WTC11 (cell line): ENCODE measurements at regions not wholly inside any gene's neighbourhood (a gene's known extent, or its start where the extent isn't known, plus 50 kb on each side); places are given as distances from the start of the nearest gene placed in this dataset.

Experiments used
- ATAC-seq: fragments of 200-7000 bp; cut with Tn5 transposase; 2 replicates; pipeline ENCODE4 v1.10.0; 2021; ENCODE audit warnings: mild to moderate bottlenecking, moderate library complexity
- CTCF ChIA-PET: fragments of 300-600 bp; sonication (Branson Sonifier 250); formaldehyde crosslinking; loops from one replicate; lab custom pipeline; 2021; ENCODE audit warnings: antibody characterized with exemption; lab: Charles Lee
- POLR2A ChIA-PET: fragments of 350-600 bp; sonication (Branson Sonifier 250); formaldehyde crosslinking; loops from one replicate; lab custom pipeline; 2021; ENCODE audit warnings: antibody characterized with exemption; lab: Charles Lee
- DNase-seq: peaks from one replicate; pipeline ENCODE4 v3.0.0; 2021; ENCODE audit warnings: low spot score
- H3K27ac Mint-ChIP-seq: 2 replicates; pipeline ENCODE4 v1.8.0; 2021; ENCODE audit warnings: mixed read lengths
- H3K27me3 Mint-ChIP-seq: 2 replicates; pipeline ENCODE4 v1.8.0; 2021; ENCODE audit warnings: low read depth, mild to moderate bottlenecking, moderate library complexity, mixed read lengths
- H3K36me3 Mint-ChIP-seq: 2 replicates; pipeline ENCODE4 v1.8.0; 2021; ENCODE audit warnings: mixed read lengths
- H3K4me1 Mint-ChIP-seq: 2 replicates; pipeline ENCODE4 v1.8.0; 2022; ENCODE audit warnings: mixed read lengths
- H3K4me3 Mint-ChIP-seq: 2 replicates; pipeline ENCODE4 v1.8.0; 2021; ENCODE audit warnings: mild to moderate bottlenecking, moderate library complexity, mixed read lengths
- H3K9me3 Mint-ChIP-seq: 2 replicates; pipeline ENCODE4 v1.8.0; 2021; ENCODE audit warnings: mixed read lengths
- ELF4 ChIP-seq: sonication (generic); formaldehyde crosslinking; IDR thresholded peaks from 2 replicates; pipeline ENCODE4 v1.8.1; 2022; ENCODE audit warnings: low read depth, mild to moderate bottlenecking, moderate library complexity, missing genetic modification reagents
- EMX1 ChIP-seq: fragments of 250-450 bp; sonication (Bioruptor Pico); IDR thresholded peaks from 2 replicates; pipeline ENCODE4 v1.8.0; 2021; ENCODE audit warnings: mild to moderate bottlenecking
- FOXJ3 ChIP-seq: sonication (generic); formaldehyde crosslinking; IDR thresholded peaks from 2 replicates; pipeline ENCODE4 v1.9.0; 2021; ENCODE audit warnings: missing genetic modification reagents, mild to moderate bottlenecking, borderline replicate concordance
- GRHL2 ChIP-seq: fragments of 250-450 bp; sonication (Bioruptor Pico); IDR thresholded peaks from 2 replicates; pipeline ENCODE4 v1.8.0; 2022; ENCODE audit warnings: mild to moderate bottlenecking, moderate library complexity; ENCODE audit not compliant: insufficient replicate concordance, severe bottlenecking
- MXD4 ChIP-seq: fragments of 250-450 bp; sonication (Bioruptor Pico); IDR thresholded peaks from 2 replicates; pipeline ENCODE4 v1.8.0; 2021; ENCODE audit warnings: mild to moderate bottlenecking, moderate library complexity, borderline replicate concordance
- NFE2L1 ChIP-seq: sonication (generic); formaldehyde crosslinking; IDR thresholded peaks from 2 replicates; pipeline ENCODE4 v1.8.1; 2023; ENCODE audit warnings: missing genetic modification reagents
- NR3C1 ChIP-seq: sonication (generic); formaldehyde crosslinking; conservative IDR thresholded peaks from 2 replicates; pipeline ENCODE4 v1.8.1; 2023; ENCODE audit warnings: low read depth, mild to moderate bottlenecking, missing genetic modification reagents
- SP1 ChIP-seq: sonication (generic); formaldehyde crosslinking; conservative IDR thresholded peaks from 2 replicates; pipeline ENCODE4 v1.8.1; 2022; ENCODE audit warnings: missing genetic modification reagents
- ZNF121 ChIP-seq: sonication (generic); formaldehyde crosslinking; IDR thresholded peaks from 2 replicates; pipeline ENCODE4 v1.8.0; 2023; ENCODE audit warnings: missing genetic modification reagents
- ZNF219 ChIP-seq: sonication (generic); formaldehyde crosslinking; IDR thresholded peaks from 2 replicates; pipeline ENCODE4 v1.8.0; 2023; ENCODE audit warnings: missing genetic modification reagents, mild to moderate bottlenecking, borderline replicate concordance
- ZNF263 ChIP-seq: sonication (generic); formaldehyde crosslinking; IDR thresholded peaks from 2 replicates; pipeline ENCODE4 v1.8.1; 2022; ENCODE audit warnings: low read depth, mild to moderate bottlenecking, moderate library complexity, missing genetic modification reagents
- TF ChIP-seq, protein P1 (sequence below): sonication (generic); formaldehyde crosslinking; conservative IDR thresholded peaks from 2 replicates; pipeline ENCODE4 v1.8.1; 2022; ENCODE audit warnings: mild to moderate bottlenecking, missing genetic modification reagents
- TF ChIP-seq, protein P2 (sequence below): sonication (generic); formaldehyde crosslinking; IDR thresholded peaks from 2 replicates; pipeline ENCODE4 v1.8.1; 2023; ENCODE audit warnings: mild to moderate bottlenecking, missing genetic modification reagents, moderate library complexity
- TF ChIP-seq, protein P3 (sequence below): sonication (generic); formaldehyde crosslinking; IDR thresholded peaks from 2 replicates; pipeline ENCODE4 v1.8.1; 2023; ENCODE audit warnings: mild to moderate bottlenecking, missing genetic modification reagents, borderline replicate concordance
- TF ChIP-seq, protein P4 (sequence below): sonication (generic); formaldehyde crosslinking; IDR thresholded peaks from 2 replicates; pipeline ENCODE4 v1.8.1; 2022; ENCODE audit warnings: low read depth, mild to moderate bottlenecking, moderate library complexity, missing genetic modification reagents, borderline replicate concordance
- TF ChIP-seq, protein P5 (sequence below): fragments of 250-450 bp; sonication (Bioruptor Pico); IDR thresholded peaks from 2 replicates; pipeline ENCODE4 v1.9.0; 2021; ENCODE audit warnings: mild to moderate bottlenecking, borderline replicate concordance
- TF ChIP-seq, protein P6 (sequence below): sonication (generic); formaldehyde crosslinking; IDR thresholded peaks from 2 replicates; pipeline ENCODE4 v1.8.1; 2022; ENCODE audit warnings: mild to moderate bottlenecking, moderate library complexity, missing genetic modification reagents
- TF ChIP-seq, protein P7 (sequence below): fragments of 250-450 bp; sonication (Bioruptor Pico); IDR thresholded peaks from 2 replicates; pipeline ENCODE4 v1.9.0; 2021; ENCODE audit warnings: mild to moderate bottlenecking

DNA sequence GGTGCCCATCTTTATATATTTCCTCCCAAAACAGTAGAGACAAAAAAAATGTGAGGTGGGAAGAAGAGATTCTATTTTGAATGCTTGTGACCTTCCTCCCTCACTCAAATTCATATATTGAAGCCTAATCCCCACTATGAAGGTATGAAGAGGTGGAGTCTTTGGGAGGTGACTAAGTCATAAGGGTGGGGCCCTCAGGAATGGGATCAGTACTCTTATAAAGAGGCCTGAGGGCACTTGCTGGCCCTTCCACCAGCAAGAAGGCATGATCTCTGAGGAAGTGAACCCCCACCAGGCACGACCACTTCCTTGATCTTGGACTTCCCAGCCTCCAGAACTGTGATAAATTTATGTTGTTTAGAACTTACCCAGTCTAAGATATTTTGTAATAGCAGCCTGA, 517.2 kb upstream of the CNTNAP2 start (continued):
- TF ChIP-seq ZNF219 (CRISPR knock-in tag) (no peak), NR3C1 (CRISPR knock-in tag) (no peak), MXD4 (CRISPR knock-in tag) (no peak), ELF4 (CRISPR knock-in tag) (no peak), GRHL2 (CRISPR knock-in tag) (no peak), SP1 (no peak), FOXJ3 (CRISPR knock-in tag) (no peak)
- TF ChIP-seq, protein P1, sequence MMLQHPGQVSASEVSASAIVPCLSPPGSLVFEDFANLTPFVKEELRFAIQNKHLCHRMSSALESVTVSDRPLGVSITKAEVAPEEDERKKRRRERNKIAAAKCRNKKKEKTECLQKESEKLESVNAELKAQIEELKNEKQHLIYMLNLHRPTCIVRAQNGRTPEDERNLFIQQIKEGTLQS = no peak
- TF ChIP-seq, protein P2, sequence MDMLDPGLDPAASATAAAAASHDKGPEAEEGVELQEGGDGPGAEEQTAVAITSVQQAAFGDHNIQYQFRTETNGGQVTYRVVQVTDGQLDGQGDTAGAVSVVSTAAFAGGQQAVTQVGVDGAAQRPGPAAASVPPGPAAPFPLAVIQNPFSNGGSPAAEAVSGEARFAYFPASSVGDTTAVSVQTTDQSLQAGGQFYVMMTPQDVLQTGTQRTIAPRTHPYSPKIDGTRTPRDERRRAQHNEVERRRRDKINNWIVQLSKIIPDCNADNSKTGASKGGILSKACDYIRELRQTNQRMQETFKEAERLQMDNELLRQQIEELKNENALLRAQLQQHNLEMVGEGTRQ (CRISPR knock-in tag) = no peak
- TF ChIP-seq, protein P3, sequence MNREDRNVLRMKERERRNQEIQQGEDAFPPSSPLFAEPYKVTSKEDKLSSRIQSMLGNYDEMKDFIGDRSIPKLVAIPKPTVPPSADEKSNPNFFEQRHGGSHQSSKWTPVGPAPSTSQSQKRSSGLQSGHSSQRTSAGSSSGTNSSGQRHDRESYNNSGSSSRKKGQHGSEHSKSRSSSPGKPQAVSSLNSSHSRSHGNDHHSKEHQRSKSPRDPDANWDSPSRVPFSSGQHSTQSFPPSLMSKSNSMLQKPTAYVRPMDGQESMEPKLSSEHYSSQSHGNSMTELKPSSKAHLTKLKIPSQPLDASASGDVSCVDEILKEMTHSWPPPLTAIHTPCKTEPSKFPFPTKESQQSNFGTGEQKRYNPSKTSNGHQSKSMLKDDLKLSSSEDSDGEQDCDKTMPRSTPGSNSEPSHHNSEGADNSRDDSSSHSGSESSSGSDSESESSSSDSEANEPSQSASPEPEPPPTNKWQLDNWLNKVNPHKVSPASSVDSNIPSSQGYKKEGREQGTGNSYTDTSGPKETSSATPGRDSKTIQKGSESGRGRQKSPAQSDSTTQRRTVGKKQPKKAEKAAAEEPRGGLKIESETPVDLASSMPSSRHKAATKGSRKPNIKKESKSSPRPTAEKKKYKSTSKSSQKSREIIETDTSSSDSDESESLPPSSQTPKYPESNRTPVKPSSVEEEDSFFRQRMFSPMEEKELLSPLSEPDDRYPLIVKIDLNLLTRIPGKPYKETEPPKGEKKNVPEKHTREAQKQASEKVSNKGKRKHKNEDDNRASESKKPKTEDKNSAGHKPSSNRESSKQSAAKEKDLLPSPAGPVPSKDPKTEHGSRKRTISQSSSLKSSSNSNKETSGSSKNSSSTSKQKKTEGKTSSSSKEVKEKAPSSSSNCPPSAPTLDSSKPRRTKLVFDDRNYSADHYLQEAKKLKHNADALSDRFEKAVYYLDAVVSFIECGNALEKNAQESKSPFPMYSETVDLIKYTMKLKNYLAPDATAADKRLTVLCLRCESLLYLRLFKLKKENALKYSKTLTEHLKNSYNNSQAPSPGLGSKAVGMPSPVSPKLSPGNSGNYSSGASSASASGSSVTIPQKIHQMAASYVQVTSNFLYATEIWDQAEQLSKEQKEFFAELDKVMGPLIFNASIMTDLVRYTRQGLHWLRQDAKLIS (CRISPR knock-in tag) = no peak

DNA sequence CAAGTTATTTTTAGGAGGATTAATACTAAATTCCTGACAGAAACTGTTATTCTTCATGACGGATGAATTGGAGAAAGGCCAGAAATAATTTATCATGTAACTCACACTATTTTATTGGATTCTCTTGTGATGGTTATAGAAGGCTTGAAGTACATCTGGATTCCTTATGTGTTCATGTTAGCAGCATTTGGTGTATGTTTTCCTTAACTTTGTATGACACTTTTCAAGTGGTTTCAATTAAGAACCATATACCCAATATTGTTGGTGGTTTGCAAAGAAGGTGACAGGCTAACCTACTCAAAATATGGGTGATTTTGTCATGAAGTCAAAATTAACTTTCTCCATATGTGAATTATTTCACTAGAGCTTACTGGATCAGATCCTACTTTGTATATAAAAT, 532.2 kb upstream of the CNTNAP2 start:
- no peaks in the 10 kb centered on the region; the same call in 1 of the 2 replicates for H3K36me3 Mint-ChIP-seq
- CTCF ChIA-PET = no interaction called here
- peaks cover 20% of the 10 kb centered on the region for H3K9me3 Mint-ChIP-seq
- TF ChIP-seq ZNF263 (no peak), NFE2L1 (no peak), ZNF121 (CRISPR knock-in tag) (no peak)
- TF ChIP-seq, protein P4, sequence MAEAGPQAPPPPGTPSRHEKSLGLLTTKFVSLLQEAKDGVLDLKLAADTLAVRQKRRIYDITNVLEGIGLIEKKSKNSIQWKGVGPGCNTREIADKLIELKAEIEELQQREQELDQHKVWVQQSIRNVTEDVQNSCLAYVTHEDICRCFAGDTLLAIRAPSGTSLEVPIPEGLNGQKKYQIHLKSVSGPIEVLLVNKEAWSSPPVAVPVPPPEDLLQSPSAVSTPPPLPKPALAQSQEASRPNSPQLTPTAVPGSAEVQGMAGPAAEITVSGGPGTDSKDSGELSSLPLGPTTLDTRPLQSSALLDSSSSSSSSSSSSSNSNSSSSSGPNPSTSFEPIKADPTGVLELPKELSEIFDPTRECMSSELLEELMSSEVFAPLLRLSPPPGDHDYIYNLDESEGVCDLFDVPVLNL = no peak
- TF ChIP-seq, all 79 proteins: peak for 0
- POLR2A ChIA-PET = no interaction called here
- no peak for ATAC-seq
- DNase-seq = no peak
- Mint-ChIP-seq H3K27me3 (no peaks in the 10 kb centered on the region), H3K4me1 (no peaks in the 10 kb centered on the region), H3K27ac (no peak overlapping the region), H3K4me3 (no peak overlapping the region)

DNA sequence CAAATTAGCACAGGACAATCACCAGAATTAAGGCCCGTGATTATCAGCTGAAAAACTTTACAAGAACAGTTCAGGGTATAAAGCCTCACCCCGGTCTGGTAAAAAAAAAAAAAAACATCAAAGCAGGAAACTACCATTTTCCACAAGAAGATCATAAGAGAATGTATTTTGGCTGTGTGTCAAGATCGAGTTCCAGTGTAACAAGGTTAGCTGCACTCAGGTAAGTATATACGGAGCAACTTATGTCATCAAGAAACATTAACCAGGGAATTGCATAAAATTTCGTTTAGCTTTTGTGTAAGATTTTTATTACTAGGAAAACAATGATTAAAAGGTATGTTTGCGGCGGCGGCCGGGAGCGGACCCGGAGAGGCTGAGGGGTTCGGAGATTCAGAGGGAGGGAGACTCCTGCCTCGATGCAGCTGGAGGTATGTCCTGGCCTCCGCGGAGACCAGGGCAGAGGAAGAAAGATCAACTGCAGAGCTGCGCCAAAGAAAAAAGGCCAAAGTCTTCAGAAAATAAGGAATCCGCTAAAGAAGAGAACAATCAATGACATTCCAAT, 533.8 kb upstream of the CNTNAP2 start:
- Mint-ChIP-seq H3K4me3 (no peak overlapping the region), H3K36me3 (peaks cover 5% of the 10 kb centered on the region), H3K4me1 (no peaks in the 10 kb centered on the region), H3K9me3 (peaks cover 30% of the 10 kb centered on the region), H3K27ac (no peak overlapping the region), H3K27me3 (no peaks in the 10 kb centered on the region)
- ChIA-PET POLR2A (no interaction called here), CTCF (no interaction called here)
- DNase-seq = no peak
- no peak for ATAC-seq
- no peak for TF ChIP-seq ZNF263
- TF ChIP-seq, protein P5, sequence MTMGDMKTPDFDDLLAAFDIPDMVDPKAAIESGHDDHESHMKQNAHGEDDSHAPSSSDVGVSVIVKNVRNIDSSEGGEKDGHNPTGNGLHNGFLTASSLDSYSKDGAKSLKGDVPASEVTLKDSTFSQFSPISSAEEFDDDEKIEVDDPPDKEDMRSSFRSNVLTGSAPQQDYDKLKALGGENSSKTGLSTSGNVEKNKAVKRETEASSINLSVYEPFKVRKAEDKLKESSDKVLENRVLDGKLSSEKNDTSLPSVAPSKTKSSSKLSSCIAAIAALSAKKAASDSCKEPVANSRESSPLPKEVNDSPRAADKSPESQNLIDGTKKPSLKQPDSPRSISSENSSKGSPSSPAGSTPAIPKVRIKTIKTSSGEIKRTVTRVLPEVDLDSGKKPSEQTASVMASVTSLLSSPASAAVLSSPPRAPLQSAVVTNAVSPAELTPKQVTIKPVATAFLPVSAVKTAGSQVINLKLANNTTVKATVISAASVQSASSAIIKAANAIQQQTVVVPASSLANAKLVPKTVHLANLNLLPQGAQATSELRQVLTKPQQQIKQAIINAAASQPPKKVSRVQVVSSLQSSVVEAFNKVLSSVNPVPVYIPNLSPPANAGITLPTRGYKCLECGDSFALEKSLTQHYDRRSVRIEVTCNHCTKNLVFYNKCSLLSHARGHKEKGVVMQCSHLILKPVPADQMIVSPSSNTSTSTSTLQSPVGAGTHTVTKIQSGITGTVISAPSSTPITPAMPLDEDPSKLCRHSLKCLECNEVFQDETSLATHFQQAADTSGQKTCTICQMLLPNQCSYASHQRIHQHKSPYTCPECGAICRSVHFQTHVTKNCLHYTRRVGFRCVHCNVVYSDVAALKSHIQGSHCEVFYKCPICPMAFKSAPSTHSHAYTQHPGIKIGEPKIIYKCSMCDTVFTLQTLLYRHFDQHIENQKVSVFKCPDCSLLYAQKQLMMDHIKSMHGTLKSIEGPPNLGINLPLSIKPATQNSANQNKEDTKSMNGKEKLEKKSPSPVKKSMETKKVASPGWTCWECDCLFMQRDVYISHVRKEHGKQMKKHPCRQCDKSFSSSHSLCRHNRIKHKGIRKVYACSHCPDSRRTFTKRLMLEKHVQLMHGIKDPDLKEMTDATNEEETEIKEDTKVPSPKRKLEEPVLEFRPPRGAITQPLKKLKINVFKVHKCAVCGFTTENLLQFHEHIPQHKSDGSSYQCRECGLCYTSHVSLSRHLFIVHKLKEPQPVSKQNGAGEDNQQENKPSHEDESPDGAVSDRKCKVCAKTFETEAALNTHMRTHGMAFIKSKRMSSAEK (CRISPR knock-in tag) = no peak
- TF ChIP-seq, protein P6, sequence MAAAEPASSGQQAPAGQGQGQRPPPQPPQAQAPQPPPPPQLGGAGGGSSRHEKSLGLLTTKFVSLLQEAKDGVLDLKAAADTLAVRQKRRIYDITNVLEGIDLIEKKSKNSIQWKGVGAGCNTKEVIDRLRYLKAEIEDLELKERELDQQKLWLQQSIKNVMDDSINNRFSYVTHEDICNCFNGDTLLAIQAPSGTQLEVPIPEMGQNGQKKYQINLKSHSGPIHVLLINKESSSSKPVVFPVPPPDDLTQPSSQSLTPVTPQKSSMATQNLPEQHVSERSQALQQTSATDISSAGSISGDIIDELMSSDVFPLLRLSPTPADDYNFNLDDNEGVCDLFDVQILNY (CRISPR knock-in tag) = no peak
- TF ChIP-seq EMX1 (CRISPR knock-in tag) = no peak
- TF ChIP-seq, protein P7, sequence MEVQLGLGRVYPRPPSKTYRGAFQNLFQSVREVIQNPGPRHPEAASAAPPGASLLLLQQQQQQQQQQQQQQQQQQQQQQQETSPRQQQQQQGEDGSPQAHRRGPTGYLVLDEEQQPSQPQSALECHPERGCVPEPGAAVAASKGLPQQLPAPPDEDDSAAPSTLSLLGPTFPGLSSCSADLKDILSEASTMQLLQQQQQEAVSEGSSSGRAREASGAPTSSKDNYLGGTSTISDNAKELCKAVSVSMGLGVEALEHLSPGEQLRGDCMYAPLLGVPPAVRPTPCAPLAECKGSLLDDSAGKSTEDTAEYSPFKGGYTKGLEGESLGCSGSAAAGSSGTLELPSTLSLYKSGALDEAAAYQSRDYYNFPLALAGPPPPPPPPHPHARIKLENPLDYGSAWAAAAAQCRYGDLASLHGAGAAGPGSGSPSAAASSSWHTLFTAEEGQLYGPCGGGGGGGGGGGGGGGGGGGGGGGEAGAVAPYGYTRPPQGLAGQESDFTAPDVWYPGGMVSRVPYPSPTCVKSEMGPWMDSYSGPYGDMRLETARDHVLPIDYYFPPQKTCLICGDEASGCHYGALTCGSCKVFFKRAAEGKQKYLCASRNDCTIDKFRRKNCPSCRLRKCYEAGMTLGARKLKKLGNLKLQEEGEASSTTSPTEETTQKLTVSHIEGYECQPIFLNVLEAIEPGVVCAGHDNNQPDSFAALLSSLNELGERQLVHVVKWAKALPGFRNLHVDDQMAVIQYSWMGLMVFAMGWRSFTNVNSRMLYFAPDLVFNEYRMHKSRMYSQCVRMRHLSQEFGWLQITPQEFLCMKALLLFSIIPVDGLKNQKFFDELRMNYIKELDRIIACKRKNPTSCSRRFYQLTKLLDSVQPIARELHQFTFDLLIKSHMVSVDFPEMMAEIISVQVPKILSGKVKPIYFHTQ (CRISPR knock-in tag) = no peak
